Ovary (tissue), 3 donors: ENCODE measurements at regions not wholly inside any gene's neighbourhood (a gene's known extent, or its start where the extent isn't known, plus 50 kb on each side); places are given as distances from the start of the nearest gene placed in this dataset.

ENCODE experiments used
- POLR2A ChIP-seq: fragments of 450-650 bp; IDR thresholded peaks from one replicate; pipeline ENCODE4 v1.6.1; 2017; ENCODE audit warnings: antibody characterized with exemption, mild to moderate bottlenecking, moderate library complexity
- TF ChIP-seq, protein P1 (sequence below), 3 donors: fragments of 450-650 bp in 2 of 3; fragments of 200-600 bp in 1 of 3; IDR thresholded peaks; one replicate each; pipeline versions ENCODE4 v1.5.1 to v1.8.0; 2016 to 2022; ENCODE audit warnings: antibody characterized with exemption in 3 of 3, mild to moderate bottlenecking in 1 of 3
- donor health status: DM: no; HTN: no; CAD: no.

DNA sequence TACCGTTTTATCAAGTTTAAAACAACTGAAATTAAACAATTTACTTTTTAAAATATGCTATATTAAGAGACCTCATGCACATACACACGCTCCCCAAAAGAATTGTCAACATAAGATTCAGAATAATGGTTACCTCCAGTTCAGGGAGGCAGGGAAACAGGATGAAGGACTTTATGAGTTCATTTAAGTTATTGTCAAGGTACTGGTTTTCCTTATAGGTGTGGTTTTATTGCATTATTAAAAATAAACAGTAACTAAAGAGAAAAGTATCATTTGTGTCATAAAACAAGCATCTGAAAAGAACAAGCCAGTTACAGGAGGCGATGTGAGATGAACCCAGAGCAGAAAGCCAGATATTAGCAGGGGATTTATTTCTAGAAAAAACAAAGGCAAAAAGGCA, 2376.7 kb downstream of the MAT2B start:
- no peak for TF ChIP-seq POLR2A
- TF ChIP-seq, protein P1, sequence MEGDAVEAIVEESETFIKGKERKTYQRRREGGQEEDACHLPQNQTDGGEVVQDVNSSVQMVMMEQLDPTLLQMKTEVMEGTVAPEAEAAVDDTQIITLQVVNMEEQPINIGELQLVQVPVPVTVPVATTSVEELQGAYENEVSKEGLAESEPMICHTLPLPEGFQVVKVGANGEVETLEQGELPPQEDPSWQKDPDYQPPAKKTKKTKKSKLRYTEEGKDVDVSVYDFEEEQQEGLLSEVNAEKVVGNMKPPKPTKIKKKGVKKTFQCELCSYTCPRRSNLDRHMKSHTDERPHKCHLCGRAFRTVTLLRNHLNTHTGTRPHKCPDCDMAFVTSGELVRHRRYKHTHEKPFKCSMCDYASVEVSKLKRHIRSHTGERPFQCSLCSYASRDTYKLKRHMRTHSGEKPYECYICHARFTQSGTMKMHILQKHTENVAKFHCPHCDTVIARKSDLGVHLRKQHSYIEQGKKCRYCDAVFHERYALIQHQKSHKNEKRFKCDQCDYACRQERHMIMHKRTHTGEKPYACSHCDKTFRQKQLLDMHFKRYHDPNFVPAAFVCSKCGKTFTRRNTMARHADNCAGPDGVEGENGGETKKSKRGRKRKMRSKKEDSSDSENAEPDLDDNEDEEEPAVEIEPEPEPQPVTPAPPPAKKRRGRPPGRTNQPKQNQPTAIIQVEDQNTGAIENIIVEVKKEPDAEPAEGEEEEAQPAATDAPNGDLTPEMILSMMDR (IDR thresholded peaks at IDR 0.05), result no peak
